SK-N-MC (cell line): ENCODE measurements at regions not wholly inside any gene's neighbourhood (a gene's known extent, or its start where the extent isn't known, plus 50 kb on each side); places are given as distances from the start of the nearest gene placed in this dataset.

Source experiments
- EZH2 ChIP-seq: fragments of 200-600 bp; sonication (generic); IDR thresholded peaks from one replicate; pipeline ENCODE4 v1.6.1; 2017; ENCODE audit warnings: antibody characterized with exemption
- POLR2AphosphoS5 ChIP-seq: IDR thresholded peaks from 2 replicates; pipeline ENCODE4 v1.6.1; 2012; ENCODE audit warnings: mild to moderate bottlenecking, low read depth, low read length, borderline replicate concordance

- TF ChIP-seq POLR2AphosphoS5 (no peak), EZH2 (no peak)
Observed at GRCh38 chr12:29838768-29839167, 55.0 kb upstream of the TMTC1 start.
